ENCODE measurements at regions not wholly inside any gene's neighbourhood (a gene's known extent, or its start where the extent isn't known, plus 50 kb on each side); places are given as distances from the start of the nearest gene placed in this dataset.

- TF ChIP-seq CTCF (IDR thresholded peaks at IDR 0.05) (no peak), POLR2A (IDR thresholded peaks at IDR 0.05) (no peak)
Observed at GRCh38 chr5:120297616-120298015, 166.5 kb upstream of the PRR16 start.

All from right lobe of liver (tissue), 4 donors.